ENCODE measurements at regions not wholly inside any gene's neighbourhood (a gene's known extent, or its start where the extent isn't known, plus 50 kb on each side); places are given as distances from the start of the nearest gene placed in this dataset.

DNA sequence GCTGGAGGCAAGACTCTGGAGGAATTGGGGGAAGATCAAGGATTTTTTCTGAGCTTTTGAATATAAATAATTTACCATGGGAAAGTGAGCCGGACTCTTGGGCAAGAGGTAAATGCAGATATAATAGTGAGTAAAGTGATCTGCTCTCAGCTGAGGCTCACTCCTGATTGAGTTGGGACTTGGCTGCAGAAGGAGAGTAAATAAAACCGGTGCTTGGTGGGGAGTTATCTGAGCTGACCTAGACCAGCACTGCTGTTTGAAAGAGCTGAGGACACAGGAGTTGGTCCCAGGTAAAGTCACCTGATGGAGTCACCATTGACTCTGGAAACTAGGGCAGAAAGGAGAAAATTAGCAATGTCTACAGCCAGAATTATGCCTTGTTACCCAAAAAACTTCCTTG lies 57.3 kb upstream of the LRPPRC start (continued):
- TF ChIP-seq, protein P1, sequence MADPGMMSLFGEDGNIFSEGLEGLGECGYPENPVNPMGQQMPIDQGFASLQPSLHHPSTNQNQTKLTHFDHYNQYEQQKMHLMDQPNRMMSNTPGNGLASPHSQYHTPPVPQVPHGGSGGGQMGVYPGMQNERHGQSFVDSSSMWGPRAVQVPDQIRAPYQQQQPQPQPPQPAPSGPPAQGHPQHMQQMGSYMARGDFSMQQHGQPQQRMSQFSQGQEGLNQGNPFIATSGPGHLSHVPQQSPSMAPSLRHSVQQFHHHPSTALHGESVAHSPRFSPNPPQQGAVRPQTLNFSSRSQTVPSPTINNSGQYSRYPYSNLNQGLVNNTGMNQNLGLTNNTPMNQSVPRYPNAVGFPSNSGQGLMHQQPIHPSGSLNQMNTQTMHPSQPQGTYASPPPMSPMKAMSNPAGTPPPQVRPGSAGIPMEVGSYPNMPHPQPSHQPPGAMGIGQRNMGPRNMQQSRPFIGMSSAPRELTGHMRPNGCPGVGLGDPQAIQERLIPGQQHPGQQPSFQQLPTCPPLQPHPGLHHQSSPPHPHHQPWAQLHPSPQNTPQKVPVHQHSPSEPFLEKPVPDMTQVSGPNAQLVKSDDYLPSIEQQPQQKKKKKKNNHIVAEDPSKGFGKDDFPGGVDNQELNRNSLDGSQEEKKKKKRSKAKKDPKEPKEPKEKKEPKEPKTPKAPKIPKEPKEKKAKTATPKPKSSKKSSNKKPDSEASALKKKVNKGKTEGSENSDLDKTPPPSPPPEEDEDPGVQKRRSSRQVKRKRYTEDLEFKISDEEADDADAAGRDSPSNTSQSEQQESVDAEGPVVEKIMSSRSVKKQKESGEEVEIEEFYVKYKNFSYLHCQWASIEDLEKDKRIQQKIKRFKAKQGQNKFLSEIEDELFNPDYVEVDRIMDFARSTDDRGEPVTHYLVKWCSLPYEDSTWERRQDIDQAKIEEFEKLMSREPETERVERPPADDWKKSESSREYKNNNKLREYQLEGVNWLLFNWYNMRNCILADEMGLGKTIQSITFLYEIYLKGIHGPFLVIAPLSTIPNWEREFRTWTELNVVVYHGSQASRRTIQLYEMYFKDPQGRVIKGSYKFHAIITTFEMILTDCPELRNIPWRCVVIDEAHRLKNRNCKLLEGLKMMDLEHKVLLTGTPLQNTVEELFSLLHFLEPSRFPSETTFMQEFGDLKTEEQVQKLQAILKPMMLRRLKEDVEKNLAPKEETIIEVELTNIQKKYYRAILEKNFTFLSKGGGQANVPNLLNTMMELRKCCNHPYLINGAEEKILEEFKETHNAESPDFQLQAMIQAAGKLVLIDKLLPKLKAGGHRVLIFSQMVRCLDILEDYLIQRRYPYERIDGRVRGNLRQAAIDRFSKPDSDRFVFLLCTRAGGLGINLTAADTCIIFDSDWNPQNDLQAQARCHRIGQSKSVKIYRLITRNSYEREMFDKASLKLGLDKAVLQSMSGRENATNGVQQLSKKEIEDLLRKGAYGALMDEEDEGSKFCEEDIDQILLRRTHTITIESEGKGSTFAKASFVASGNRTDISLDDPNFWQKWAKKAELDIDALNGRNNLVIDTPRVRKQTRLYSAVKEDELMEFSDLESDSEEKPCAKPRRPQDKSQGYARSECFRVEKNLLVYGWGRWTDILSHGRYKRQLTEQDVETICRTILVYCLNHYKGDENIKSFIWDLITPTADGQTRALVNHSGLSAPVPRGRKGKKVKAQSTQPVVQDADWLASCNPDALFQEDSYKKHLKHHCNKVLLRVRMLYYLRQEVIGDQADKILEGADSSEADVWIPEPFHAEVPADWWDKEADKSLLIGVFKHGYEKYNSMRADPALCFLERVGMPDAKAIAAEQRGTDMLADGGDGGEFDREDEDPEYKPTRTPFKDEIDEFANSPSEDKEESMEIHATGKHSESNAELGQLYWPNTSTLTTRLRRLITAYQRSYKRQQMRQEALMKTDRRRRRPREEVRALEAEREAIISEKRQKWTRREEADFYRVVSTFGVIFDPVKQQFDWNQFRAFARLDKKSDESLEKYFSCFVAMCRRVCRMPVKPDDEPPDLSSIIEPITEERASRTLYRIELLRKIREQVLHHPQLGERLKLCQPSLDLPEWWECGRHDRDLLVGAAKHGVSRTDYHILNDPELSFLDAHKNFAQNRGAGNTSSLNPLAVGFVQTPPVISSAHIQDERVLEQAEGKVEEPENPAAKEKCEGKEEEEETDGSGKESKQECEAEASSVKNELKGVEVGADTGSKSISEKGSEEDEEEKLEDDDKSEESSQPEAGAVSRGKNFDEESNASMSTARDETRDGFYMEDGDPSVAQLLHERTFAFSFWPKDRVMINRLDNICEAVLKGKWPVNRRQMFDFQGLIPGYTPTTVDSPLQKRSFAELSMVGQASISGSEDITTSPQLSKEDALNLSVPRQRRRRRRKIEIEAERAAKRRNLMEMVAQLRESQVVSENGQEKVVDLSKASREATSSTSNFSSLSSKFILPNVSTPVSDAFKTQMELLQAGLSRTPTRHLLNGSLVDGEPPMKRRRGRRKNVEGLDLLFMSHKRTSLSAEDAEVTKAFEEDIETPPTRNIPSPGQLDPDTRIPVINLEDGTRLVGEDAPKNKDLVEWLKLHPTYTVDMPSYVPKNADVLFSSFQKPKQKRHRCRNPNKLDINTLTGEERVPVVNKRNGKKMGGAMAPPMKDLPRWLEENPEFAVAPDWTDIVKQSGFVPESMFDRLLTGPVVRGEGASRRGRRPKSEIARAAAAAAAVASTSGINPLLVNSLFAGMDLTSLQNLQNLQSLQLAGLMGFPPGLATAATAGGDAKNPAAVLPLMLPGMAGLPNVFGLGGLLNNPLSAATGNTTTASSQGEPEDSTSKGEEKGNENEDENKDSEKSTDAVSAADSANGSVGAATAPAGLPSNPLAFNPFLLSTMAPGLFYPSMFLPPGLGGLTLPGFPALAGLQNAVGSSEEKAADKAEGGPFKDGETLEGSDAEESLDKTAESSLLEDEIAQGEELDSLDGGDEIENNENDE (IDR thresholded peaks at IDR 0.05; ENCODE audit: insufficient replicate concordance, low read length): no peak
- TF ChIP-seq SIRT6 (IDR thresholded peaks at IDR 0.05; ENCODE audit: low read length) (no peak), SUZ12 (IDR thresholded peaks at IDR 0.05; ENCODE audit: low read length) (no peak)
- TF ChIP-seq, protein P2, sequence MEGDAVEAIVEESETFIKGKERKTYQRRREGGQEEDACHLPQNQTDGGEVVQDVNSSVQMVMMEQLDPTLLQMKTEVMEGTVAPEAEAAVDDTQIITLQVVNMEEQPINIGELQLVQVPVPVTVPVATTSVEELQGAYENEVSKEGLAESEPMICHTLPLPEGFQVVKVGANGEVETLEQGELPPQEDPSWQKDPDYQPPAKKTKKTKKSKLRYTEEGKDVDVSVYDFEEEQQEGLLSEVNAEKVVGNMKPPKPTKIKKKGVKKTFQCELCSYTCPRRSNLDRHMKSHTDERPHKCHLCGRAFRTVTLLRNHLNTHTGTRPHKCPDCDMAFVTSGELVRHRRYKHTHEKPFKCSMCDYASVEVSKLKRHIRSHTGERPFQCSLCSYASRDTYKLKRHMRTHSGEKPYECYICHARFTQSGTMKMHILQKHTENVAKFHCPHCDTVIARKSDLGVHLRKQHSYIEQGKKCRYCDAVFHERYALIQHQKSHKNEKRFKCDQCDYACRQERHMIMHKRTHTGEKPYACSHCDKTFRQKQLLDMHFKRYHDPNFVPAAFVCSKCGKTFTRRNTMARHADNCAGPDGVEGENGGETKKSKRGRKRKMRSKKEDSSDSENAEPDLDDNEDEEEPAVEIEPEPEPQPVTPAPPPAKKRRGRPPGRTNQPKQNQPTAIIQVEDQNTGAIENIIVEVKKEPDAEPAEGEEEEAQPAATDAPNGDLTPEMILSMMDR (IDR thresholded peaks at IDR 0.05; ENCODE audit: control extremely low read depth in 1 of 3, insufficient read depth in 1 of 3, low read depth in 1 of 3, low read length in 3 of 3): no peak
